Endodermal cell (in vitro differentiated cells): ENCODE measurements at regions not wholly inside any gene's neighbourhood (a gene's known extent, or its start where the extent isn't known, plus 50 kb on each side); places are given as distances from the start of the nearest gene placed in this dataset.

Experiments
- DNase-seq: peaks from one replicate; pipeline ENCODE4 v3.0.0-alpha.2; 2017
- H3K27ac ChIP-seq: 2 replicates; pipeline ENCODE4 v1.5.1; 2013; ENCODE audit warnings: mild to moderate bottlenecking, low read depth, low read length, moderate library complexity
- H3K27me3 ChIP-seq: 2 replicates; pipeline ENCODE4 v1.6.1; 2013; ENCODE audit warnings: mild to moderate bottlenecking, low read length, moderate library complexity; ENCODE audit not compliant: insufficient read depth, control insufficient read depth, poor library complexity, severe bottlenecking
- H3K36me3 ChIP-seq: 2 replicates; pipeline ENCODE4 v1.7.0; 2013; ENCODE audit warnings: mild to moderate bottlenecking, low read length, moderate library complexity; ENCODE audit not compliant: control insufficient read depth, insufficient read depth
- H3K4me1 ChIP-seq: one replicate; pipeline ENCODE4 v1.7.0; 2013; ENCODE audit warnings: low read length; ENCODE audit not compliant: control insufficient read depth, insufficient read depth
- H3K4me3 ChIP-seq: 2 replicates; pipeline ENCODE4 v1.5.1; 2013; ENCODE audit warnings: mild to moderate bottlenecking, low read length, moderate library complexity
- H3K9ac ChIP-seq: 2 replicates; pipeline ENCODE4 v1.6.1; 2013; ENCODE audit warnings: mild to moderate bottlenecking, low read length, moderate library complexity; ENCODE audit not compliant: poor library complexity, severe bottlenecking; ENCODE audit errors: extremely low read depth
- H3K9me3 ChIP-seq: 2 replicates; pipeline ENCODE4 v1.6.1; 2013; ENCODE audit warnings: mild to moderate bottlenecking, low read length, moderate library complexity; ENCODE audit not compliant: control insufficient read depth
- H3K27ac Mint-ChIP-seq: 2 replicates; pipeline ENCODE4 v1.8.0; 2020; ENCODE audit warnings: mixed read lengths
- H3K27me3 Mint-ChIP-seq: 2 replicates; pipeline ENCODE4 v1.8.0; 2021; ENCODE audit warnings: mild to moderate bottlenecking, mixed read lengths; ENCODE audit not compliant: insufficient read depth
- H3K36me3 Mint-ChIP-seq: 2 replicates; pipeline ENCODE4 v1.8.0; 2020; ENCODE audit warnings: low read depth, mixed read lengths
- H3K4me1 Mint-ChIP-seq: 2 replicates; pipeline ENCODE4 v1.8.0; 2020; ENCODE audit warnings: mixed read lengths
- H3K4me3 Mint-ChIP-seq: 2 replicates; pipeline ENCODE4 v1.8.0; 2020; ENCODE audit warnings: mild to moderate bottlenecking, moderate library complexity, mixed read lengths
- H3K9me3 Mint-ChIP-seq: 2 replicates; pipeline ENCODE4 v1.8.0; 2020; ENCODE audit warnings: mild to moderate bottlenecking, mixed read lengths
- CTCF ChIP-seq: fragments of 200-600 bp; sonication (generic); conservative IDR thresholded peaks from 2 replicates; pipeline ENCODE4 v1.5.0; 2021; ENCODE audit warnings: antibody characterized with exemption, mild to moderate bottlenecking
- WGBS, 2 experiments: methylation state at CpG; one replicate each; pipeline versions ENCODE4 v1.1.5 to v1.1.7; 2013; ENCODE audit warnings: missing lambda C conversion rate in 2 of 2, mixed read lengths in 1 of 2; ENCODE audit not compliant: insufficient coverage in 1 of 2, insufficient read length in 1 of 2; 5-methylcytosine and 5-hydroxymethylcytosine counted together

- no peaks in the 10 kb centered on the region for H3K9me3 ChIP-seq
- Mint-ChIP-seq H3K27me3 (no peaks in the 10 kb centered on the region), H3K4me1 (no peaks in the 10 kb centered on the region), H3K9me3 (peaks cover 18% of the 10 kb centered on the region), H3K27ac (no peak overlapping the region), H3K4me3 (no peak overlapping the region), H3K36me3 (peaks cover 2% of the 10 kb centered on the region)
- DNase-seq, result no peak
- no peak overlapping the region for H3K27ac ChIP-seq
- no peaks in the 10 kb centered on the region for H3K27me3 ChIP-seq
- H3K4me3 ChIP-seq, result no peak overlapping the region
- no peak overlapping the region for H3K9ac ChIP-seq
- TF ChIP-seq CTCF, result no peak
- 88 to 100% methylated on average over 1 to 4 of the region's 4 CpGs for WGBS, 2 experiments
- no peaks in the 10 kb centered on the region for H3K4me1 ChIP-seq
- no peaks in the 10 kb centered on the region for H3K36me3 ChIP-seq
These were observed 108.3 kb upstream of the SLC24A3 start for GRCh38 chr20:19104186-19104585.

- no peaks in the 10 kb centered on the region for H3K36me3 ChIP-seq
- no peak overlapping the region for H3K27ac ChIP-seq
- Mint-ChIP-seq H3K9me3 (peaks cover 24% of the 10 kb centered on the region), H3K4me3 (no peak overlapping the region), H3K4me1 (no peaks in the 10 kb centered on the region), H3K27me3 (no peaks in the 10 kb centered on the region), H3K27ac (no peak overlapping the region), H3K36me3 (peaks cover 2% of the 10 kb centered on the region)
- H3K4me1 ChIP-seq, result no peaks in the 10 kb centered on the region
- TF ChIP-seq CTCF, result no peak
- H3K4me3 ChIP-seq, result no peak overlapping the region
- H3K9ac ChIP-seq, result no peak overlapping the region
- H3K9me3 ChIP-seq, result no peaks in the 10 kb centered on the region
- H3K27me3 ChIP-seq, result no peaks in the 10 kb centered on the region
- DNase-seq, result no peak
- WGBS, 2 experiments, result 78 to 100% methylated on average over 4 to 7 of the region's 7 CpGs
These were observed 104.3 kb upstream of the SLC24A3 start for GRCh38 chr20:19108155-19108554.

- no peak overlapping the region for H3K9ac ChIP-seq
- Mint-ChIP-seq H3K4me1 (no peaks in the 10 kb centered on the region), H3K27me3 (no peaks in the 10 kb centered on the region), H3K9me3 (peaks cover 24% of the 10 kb centered on the region), H3K36me3 (peaks cover 2% of the 10 kb centered on the region), H3K27ac (no peak overlapping the region), H3K4me3 (no peak overlapping the region)
- no peak overlapping the region for H3K27ac ChIP-seq
- H3K9me3 ChIP-seq, result no peaks in the 10 kb centered on the region
- no peak overlapping the region for H3K4me3 ChIP-seq
- no peak for TF ChIP-seq CTCF
- H3K4me1 ChIP-seq, result no peaks in the 10 kb centered on the region
- H3K36me3 ChIP-seq, result no peaks in the 10 kb centered on the region
- no peak for DNase-seq
- H3K27me3 ChIP-seq, result no peaks in the 10 kb centered on the region
- WGBS, 2 experiments, result 83 to 87% methylated on average over 2 to 3 of the region's 3 CpGs
These were observed 102.2 kb upstream of the SLC24A3 start for GRCh38 chr20:19110285-19110684.
